OCI-LY3 (cell line): ENCODE measurements at regions not wholly inside any gene's neighbourhood (a gene's known extent, or its start where the extent isn't known, plus 50 kb on each side); places are given as distances from the start of the nearest gene placed in this dataset.
"Not testable (repeated sequence)": the region's sequence is repeated elsewhere in the genome, so short reads cannot be mapped to it uniquely, and the experiment has no call there.

Source experiments
- CTCF ChIP-seq: fragments of 200-600, 300-600 bp; sonication (generic); IDR thresholded peaks from 2 replicates; pipeline ENCODE4 v1.5.1; 2014; ENCODE audit warnings: antibody characterized with exemption, low read length, low read depth
- EZH2phosphoT487 ChIP-seq: fragments of 200-600 bp; shearing (Covaris generic); IDR thresholded peaks from 2 replicates; pipeline ENCODE4 v1.6.1; 2018; ENCODE audit warnings: antibody characterized with exemption, mixed run types, low read depth

- TF ChIP-seq CTCF, EZH2phosphoT487: not testable (repeated sequence)
These were observed 242.6 kb upstream of the PLGLB2 start for GRCh38 chr2:87505239-87505638.
